ENCODE measurements at regions not wholly inside any gene's neighbourhood (a gene's known extent, or its start where the extent isn't known, plus 50 kb on each side); places are given as distances from the start of the nearest gene placed in this dataset.

DNA sequence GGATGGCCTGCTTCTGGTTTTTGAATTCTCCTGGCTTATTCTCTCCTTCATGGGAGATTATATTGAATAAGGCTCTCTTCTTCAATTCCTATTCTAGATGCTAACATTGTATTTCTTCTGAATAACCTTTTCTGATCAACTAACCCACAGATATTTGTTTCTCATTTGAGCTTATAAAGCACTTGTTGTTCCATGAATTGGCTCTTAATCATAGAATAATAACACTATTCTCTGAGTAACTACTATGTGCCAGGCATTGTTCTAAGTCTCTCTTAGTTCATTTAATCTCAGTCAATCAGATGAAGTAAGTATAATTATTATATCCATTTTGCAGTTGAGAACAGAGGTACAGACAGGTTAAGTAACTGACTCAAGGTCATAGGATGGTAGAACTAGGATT, 136.3 kb upstream of the MLIP start:
- no peaks in the 10 kb centered on the region for H3K36me3 ChIP-seq
- no peak overlapping the region for H3K27ac ChIP-seq
- no peak overlapping the region for H3K4me3 ChIP-seq
- H3K27me3 ChIP-seq = no peaks in the 10 kb centered on the region
- no peak for DNase-seq
- H3K4me1 ChIP-seq = no peaks in the 10 kb centered on the region
- H3K9me3 ChIP-seq = no peaks in the 10 kb centered on the region
- intact Hi-C loops (cut with DNase I; ENCODE audit: low total_unique reads) (no loop called here), in situ Hi-C loops (cut with MboI; ENCODE audit: low pct_ligation_motif_present in 1 of 4, low pct_unique_long_range_greater_than_20kb in 1 of 4, low sequenced_read_pairs in 3 of 4) (loop anchor here (25.0 kb wide), 6 partner anchors 188 to 1262 kb away; partner anchors contain the start of gene LRRC1 (in 1 of the 4))
- TF ChIP-seq CTCF (IDR thresholded peaks at IDR 0.05) (no peak), EP300 (IDR thresholded peaks at IDR 0.05; ENCODE audit: low read depth) (no peak), POLR2A (IDR thresholded peaks at IDR 0.05) (no peak)

DNA sequence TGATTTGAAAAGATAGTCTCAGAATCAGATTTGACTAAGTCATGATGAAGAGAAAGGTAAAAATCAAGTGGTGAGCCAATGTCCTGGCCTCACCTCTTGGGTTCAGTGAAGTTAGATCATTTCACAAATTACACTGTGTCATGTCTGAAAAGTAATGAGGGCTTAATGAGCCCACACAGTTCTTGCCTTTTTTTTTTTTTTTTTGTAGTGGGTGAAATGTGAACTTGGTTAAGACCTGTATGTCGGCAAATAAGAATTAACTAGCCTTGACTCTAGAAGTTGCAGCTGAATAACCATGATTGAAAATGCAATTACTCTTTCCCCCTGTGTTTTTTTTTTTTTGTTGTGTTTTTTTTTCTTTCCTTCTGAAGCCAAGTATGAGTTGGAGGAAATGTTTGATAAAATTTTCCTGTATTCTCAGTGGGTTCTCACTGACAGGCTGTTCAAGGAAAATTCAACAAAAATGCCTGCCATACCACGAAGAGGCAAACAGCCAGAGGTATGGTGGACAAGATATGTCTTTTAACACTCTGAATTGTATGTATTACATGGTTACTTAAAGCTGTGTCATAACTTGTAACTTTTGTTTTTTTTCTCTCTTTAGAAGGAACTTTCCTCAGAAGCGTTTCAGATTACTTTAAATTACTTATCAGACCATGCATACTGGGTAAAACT, 135.2 kb upstream of the MLIP start:
- Histone ChIP-seq H3K27ac (no peak overlapping the region), H3K4me1 (no peaks in the 10 kb centered on the region), H3K9me3 (no peaks in the 10 kb centered on the region), H3K27me3 (no peaks in the 10 kb centered on the region), H3K4me3 (no peak overlapping the region), H3K36me3 (no peaks in the 10 kb centered on the region)
- no peak for TF ChIP-seq POLR2A (IDR thresholded peaks at IDR 0.05)
- TF ChIP-seq CTCF (IDR thresholded peaks at IDR 0.05) = no peak
- no peak for TF ChIP-seq POLR2AphosphoS5 (IDR thresholded peaks at IDR 0.05)
- TF ChIP-seq EP300 (IDR thresholded peaks at IDR 0.05; ENCODE audit: low read depth) = no peak
- 79 to 87% methylated on average over 3 of the region's 3 CpGs for WGBS, 2 donors (ENCODE audit: low coverage in 1 of 2)
- in situ Hi-C loops (cut with MboI; ENCODE audit: low pct_ligation_motif_present in 1 of 4, low pct_unique_long_range_greater_than_20kb in 1 of 4, low sequenced_read_pairs in 3 of 4) (loop anchor here (25.0 kb wide), 4 partner anchors 286 to 1261 kb away; no protein-coding TSS in a partner anchor), intact Hi-C loops (cut with DNase I; ENCODE audit: low total_unique reads) (no loop called here)
- DNase-seq = no peak

GRCh38 chr6:53977551-53977950, 133.7 kb upstream of the MLIP start:
- in situ Hi-C loops (cut with MboI; ENCODE audit: low pct_ligation_motif_present in 1 of 4, low pct_unique_long_range_greater_than_20kb in 1 of 4, low sequenced_read_pairs in 3 of 4) = loop anchor here (25.0 kb wide), 4 partner anchors 285 to 1260 kb away; no protein-coding TSS in a partner anchor
- H3K4me3 ChIP-seq = no peak overlapping the region
- 50 to 81% methylated on average over 1 of the region's 1 CpG for WGBS, 2 donors (ENCODE audit: low coverage in 1 of 2)
- no peaks in the 10 kb centered on the region for H3K9me3 ChIP-seq
- H3K27me3 ChIP-seq = no peaks in the 10 kb centered on the region
- intact Hi-C loops (cut with DNase I; ENCODE audit: low total_unique reads) = no loop called here
- H3K27ac ChIP-seq = no peak overlapping the region
- H3K4me1 ChIP-seq = no peaks in the 10 kb centered on the region
- no peaks in the 10 kb centered on the region for H3K36me3 ChIP-seq
- TF ChIP-seq POLR2A (IDR thresholded peaks at IDR 0.05) (no peak), EP300 (IDR thresholded peaks at IDR 0.05; ENCODE audit: low read depth) (no peak), CTCF (IDR thresholded peaks at IDR 0.05) (no peak), POLR2AphosphoS5 (IDR thresholded peaks at IDR 0.05) (no peak)
- DNase-seq = no peak

GRCh38 chr6:53979468-53980067, 131.7 kb upstream of the MLIP start:
- in situ Hi-C loops (cut with MboI; ENCODE audit: low pct_ligation_motif_present in 1 of 4, low pct_unique_long_range_greater_than_20kb in 1 of 4, low sequenced_read_pairs in 3 of 4) = loop anchor here (10.0 to 25.0 kb wide), 6 partner anchors 283 to 1258 kb away; no protein-coding TSS in a partner anchor

More at GRCh38 chr6:53979468-53980067, 131.7 kb upstream of the MLIP start:
- H3K36me3 ChIP-seq = no peaks in the 10 kb centered on the region
- no peak overlapping the region for H3K4me3 ChIP-seq
- intact Hi-C loops (cut with DNase I; ENCODE audit: low total_unique reads) = no loop called here
- no peak overlapping the region for H3K27ac ChIP-seq
- no peaks in the 10 kb centered on the region for H3K9me3 ChIP-seq
- DNase-seq = no peak
- no peaks in the 10 kb centered on the region for H3K4me1 ChIP-seq
- no peaks in the 10 kb centered on the region for H3K27me3 ChIP-seq
- TF ChIP-seq POLR2AphosphoS5 (IDR thresholded peaks at IDR 0.05) (no peak), CTCF (IDR thresholded peaks at IDR 0.05) (peak; percentile 71 to 92 (median 80)), EP300 (IDR thresholded peaks at IDR 0.05; ENCODE audit: low read depth) (no peak), POLR2A (IDR thresholded peaks at IDR 0.05) (no peak)
